GM23338 (cell line): ENCODE measurements at regions not wholly inside any gene's neighbourhood (a gene's known extent, or its start where the extent isn't known, plus 50 kb on each side); places are given as distances from the start of the nearest gene placed in this dataset.

ENCODE experiments used
- ATAC-seq: fragments of 200-7000 bp; cut with Tn5 transposase; 3 replicates; pipeline ENCODE4 v1.9.1; 2020
- DNase-seq: peaks from one replicate; pipeline ENCODE4 v3.0.0-alpha.2; 2015; ENCODE audit warnings: low spot score
- H2AFZ ChIP-seq: fragments of 200-600 bp; sonication (generic); 2 replicates; pipeline ENCODE4 v1.8.0; 2016; ENCODE audit warnings: antibody characterized with exemption, mild to moderate bottlenecking, moderate library complexity
- H3F3A ChIP-seq: fragments of 200-600 bp; sonication (generic); replicated peaks from 2 replicates; pipeline ENCODE4 v1.8.0; 2017; ENCODE audit warnings: antibody characterized with exemption, mixed run types, low read depth
- H3K27ac ChIP-seq: fragments of 200-600 bp; sonication (generic); 2 replicates; pipeline ENCODE4 v1.6.1; 2016; ENCODE audit warnings: low read depth
- H3K27me3 ChIP-seq: fragments of 200-600 bp; sonication (generic); 2 replicates; pipeline ENCODE4 v1.8.0; 2016; ENCODE audit warnings: mild to moderate bottlenecking, mixed run types, moderate library complexity; ENCODE audit not compliant: insufficient read depth
- H3K36me3 ChIP-seq: fragments of 200-600 bp; sonication (generic); 2 replicates; pipeline ENCODE4 v1.8.0; 2016; ENCODE audit warnings: mild to moderate bottlenecking; ENCODE audit not compliant: insufficient read depth
- H3K4me1 ChIP-seq: fragments of 200-600 bp; sonication (generic); 2 replicates; pipeline ENCODE4 v1.8.0; 2016; ENCODE audit warnings: mild to moderate bottlenecking, moderate library complexity; ENCODE audit not compliant: insufficient read depth
- H3K4me2 ChIP-seq: fragments of 200-600 bp; sonication (generic); 2 replicates; pipeline ENCODE4 v1.7.1; 2017; ENCODE audit warnings: mixed run types
- H3K4me3 ChIP-seq: fragments of 200-600 bp; sonication (generic); 2 replicates; pipeline ENCODE4 v1.6.1; 2016; ENCODE audit warnings: mixed run types
- H3K79me2 ChIP-seq: fragments of 200-600 bp; sonication (generic); replicated peaks from 2 replicates; pipeline ENCODE4 v1.8.0; 2017; ENCODE audit warnings: mild to moderate bottlenecking; ENCODE audit not compliant: insufficient read depth
- H3K9me2 ChIP-seq: fragments of 200-600 bp; sonication (generic); 2 replicates; pipeline ENCODE4 v1.8.0; 2017; ENCODE audit not compliant: insufficient read depth
- H4K20me1 ChIP-seq: fragments of 200-600 bp; sonication (generic); replicated peaks from 2 replicates; pipeline ENCODE4 v1.8.0; 2017; ENCODE audit warnings: mild to moderate bottlenecking; ENCODE audit not compliant: insufficient read depth
- H3K27ac Mint-ChIP-seq: 2 replicates; pipeline ENCODE4 v1.8.0; 2020; ENCODE audit warnings: inconsistent platforms, mild to moderate bottlenecking, moderate library complexity, mixed read lengths
- H3K27me3 Mint-ChIP-seq: 3 replicates; pipeline ENCODE4 v1.8.0; 2022; ENCODE audit warnings: low read depth, mild to moderate bottlenecking, moderate library complexity, mixed read lengths, inconsistent platforms; ENCODE audit not compliant: insufficient read depth, poor library complexity
- H3K36me3 Mint-ChIP-seq: 3 replicates; pipeline ENCODE4 v1.8.0; 2021; ENCODE audit warnings: low read depth, mild to moderate bottlenecking, inconsistent platforms, moderate library complexity, mixed read lengths
- H3K4me1 Mint-ChIP-seq: 3 replicates; pipeline ENCODE4 v1.8.0; 2020; ENCODE audit warnings: mild to moderate bottlenecking, inconsistent platforms, mixed read lengths
- H3K4me3 Mint-ChIP-seq: 3 replicates; pipeline ENCODE4 v1.8.0; 2021; ENCODE audit warnings: moderate library complexity, mild to moderate bottlenecking, inconsistent platforms, mixed read lengths
- H3K9me3 Mint-ChIP-seq: 3 replicates; pipeline ENCODE4 v1.8.0; 2020; ENCODE audit warnings: moderate library complexity, mild to moderate bottlenecking, inconsistent platforms, mixed read lengths
- CREB1 ChIP-seq: fragments of 250-450 bp; sonication (Bioruptor Pico); IDR thresholded peaks from 2 replicates; pipeline ENCODE4 v1.5.0; 2020; ENCODE audit warnings: low read depth, mild to moderate bottlenecking, moderate library complexity
- EZH2 ChIP-seq: fragments of 200-600 bp; sonication (generic); IDR thresholded peaks from one replicate; pipeline ENCODE4 v1.8.0; 2017; ENCODE audit warnings: antibody characterized with exemption, mild to moderate bottlenecking, low read depth; ENCODE audit not compliant: unreplicated experiment
- EZH2phosphoT487 ChIP-seq: fragments of 200-600 bp; sonication (generic); IDR thresholded peaks from one replicate; pipeline ENCODE4 v1.8.1; 2018; ENCODE audit warnings: antibody characterized with exemption; ENCODE audit not compliant: unreplicated experiment
- JUNB ChIP-seq: IDR thresholded peaks from one replicate; pipeline ENCODE4 v1.6.1; 2016; ENCODE audit warnings: antibody characterized with exemption; ENCODE audit not compliant: unreplicated experiment
- NANOG ChIP-seq: IDR thresholded peaks from 2 replicates; pipeline ENCODE4 v1.6.1; 2016; ENCODE audit warnings: antibody characterized with exemption, borderline replicate concordance
- POLR2AphosphoS5 ChIP-seq: IDR thresholded peaks from 2 replicates; pipeline ENCODE4 v1.6.1; 2016; ENCODE audit warnings: antibody characterized with exemption, low read depth
- STAT1 ChIP-seq: IDR thresholded peaks from one replicate; pipeline ENCODE4 v1.6.1; 2016; ENCODE audit warnings: antibody characterized with exemption; ENCODE audit not compliant: unreplicated experiment
- ZNF114 ChIP-seq: fragments of 250-450 bp; sonication (Bioruptor Pico); IDR thresholded peaks from 2 replicates; pipeline ENCODE4 v1.5.0; 2020; ENCODE audit warnings: mild to moderate bottlenecking, moderate library complexity
- ZNF331 ChIP-seq: fragments of 250-450 bp; sonication (Bioruptor Pico); IDR thresholded peaks from 2 replicates; pipeline ENCODE4 v1.5.0; 2020; ENCODE audit warnings: low read depth, mild to moderate bottlenecking, moderate library complexity
- TF ChIP-seq, protein P1 (sequence below): IDR thresholded peaks from one replicate; pipeline ENCODE4 v1.6.1; 2018; ENCODE audit warnings: antibody characterized with exemption; ENCODE audit not compliant: unreplicated experiment
- TF ChIP-seq, protein P2 (sequence below), 2 experiments: fragments of 200-600 bp in 1 of 2; sonication (generic) in 1 of 2; conservative IDR thresholded peaks; 2 replicates each; pipeline versions ENCODE4 v1.5.1 to v1.6.1; 2016 to 2017; ENCODE audit warnings: antibody characterized with exemption in 2 of 2, low read depth in 2 of 2, mild to moderate bottlenecking in 2 of 2, moderate library complexity in 1 of 2

DNA sequence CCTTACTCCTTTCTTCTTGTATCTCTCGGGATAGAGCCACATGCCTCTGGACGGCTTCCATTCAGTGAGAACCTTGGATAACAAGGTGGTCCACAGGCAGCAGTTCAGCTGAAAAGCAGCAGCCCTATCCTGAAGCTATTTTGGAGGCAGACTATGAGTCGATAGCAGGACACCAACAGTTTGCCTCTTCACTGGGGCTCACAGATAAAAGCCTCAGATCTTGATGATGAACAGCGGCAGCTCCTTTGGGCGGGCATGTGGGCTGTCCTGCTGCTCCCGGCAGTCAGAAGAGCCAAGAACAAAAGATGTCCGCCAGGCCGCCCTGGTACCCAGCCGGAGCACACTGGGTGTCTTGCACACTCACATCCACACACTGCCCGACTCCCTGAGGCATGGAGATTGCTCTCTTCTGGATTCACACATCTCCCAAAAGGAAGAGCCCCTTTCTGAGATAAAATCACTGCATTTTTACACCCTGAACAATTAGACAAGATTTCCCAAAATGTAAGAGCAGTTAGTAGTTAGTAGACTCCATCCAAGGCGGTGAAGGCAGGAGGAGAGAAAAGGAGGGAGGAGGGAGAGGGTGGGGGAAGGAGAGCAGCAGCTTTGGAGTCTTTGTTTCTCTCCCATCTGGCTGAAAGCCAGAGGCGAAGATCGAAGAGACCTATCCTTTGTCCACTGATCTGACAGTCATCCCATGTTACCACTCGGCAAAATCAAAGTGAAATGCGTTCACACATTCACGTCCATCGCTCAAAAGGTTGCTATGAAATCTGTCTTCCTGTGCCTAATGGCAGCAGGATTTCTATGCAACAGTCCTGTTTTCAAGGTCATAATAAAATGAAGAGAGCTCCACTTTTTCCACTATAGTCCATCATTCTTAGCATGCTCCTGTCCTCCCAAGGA, 90.1 kb upstream of the KLF7 start:
- no peak for TF ChIP-seq ZNF114 (CRISPR knock-in tag)
- no peak for TF ChIP-seq STAT1
- TF ChIP-seq, protein P1, sequence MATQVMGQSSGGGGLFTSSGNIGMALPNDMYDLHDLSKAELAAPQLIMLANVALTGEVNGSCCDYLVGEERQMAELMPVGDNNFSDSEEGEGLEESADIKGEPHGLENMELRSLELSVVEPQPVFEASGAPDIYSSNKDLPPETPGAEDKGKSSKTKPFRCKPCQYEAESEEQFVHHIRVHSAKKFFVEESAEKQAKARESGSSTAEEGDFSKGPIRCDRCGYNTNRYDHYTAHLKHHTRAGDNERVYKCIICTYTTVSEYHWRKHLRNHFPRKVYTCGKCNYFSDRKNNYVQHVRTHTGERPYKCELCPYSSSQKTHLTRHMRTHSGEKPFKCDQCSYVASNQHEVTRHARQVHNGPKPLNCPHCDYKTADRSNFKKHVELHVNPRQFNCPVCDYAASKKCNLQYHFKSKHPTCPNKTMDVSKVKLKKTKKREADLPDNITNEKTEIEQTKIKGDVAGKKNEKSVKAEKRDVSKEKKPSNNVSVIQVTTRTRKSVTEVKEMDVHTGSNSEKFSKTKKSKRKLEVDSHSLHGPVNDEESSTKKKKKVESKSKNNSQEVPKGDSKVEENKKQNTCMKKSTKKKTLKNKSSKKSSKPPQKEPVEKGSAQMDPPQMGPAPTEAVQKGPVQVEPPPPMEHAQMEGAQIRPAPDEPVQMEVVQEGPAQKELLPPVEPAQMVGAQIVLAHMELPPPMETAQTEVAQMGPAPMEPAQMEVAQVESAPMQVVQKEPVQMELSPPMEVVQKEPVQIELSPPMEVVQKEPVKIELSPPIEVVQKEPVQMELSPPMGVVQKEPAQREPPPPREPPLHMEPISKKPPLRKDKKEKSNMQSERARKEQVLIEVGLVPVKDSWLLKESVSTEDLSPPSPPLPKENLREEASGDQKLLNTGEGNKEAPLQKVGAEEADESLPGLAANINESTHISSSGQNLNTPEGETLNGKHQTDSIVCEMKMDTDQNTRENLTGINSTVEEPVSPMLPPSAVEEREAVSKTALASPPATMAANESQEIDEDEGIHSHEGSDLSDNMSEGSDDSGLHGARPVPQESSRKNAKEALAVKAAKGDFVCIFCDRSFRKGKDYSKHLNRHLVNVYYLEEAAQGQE: no peak
- no peak for TF ChIP-seq CREB1 (CRISPR knock-in tag)
- TF ChIP-seq EZH2phosphoT487: no peak
- TF ChIP-seq POLR2AphosphoS5: no peak
- no peak for TF ChIP-seq EZH2
- TF ChIP-seq NANOG: no peak
- no peak for TF ChIP-seq ZNF331
- TF ChIP-seq, protein P2, sequence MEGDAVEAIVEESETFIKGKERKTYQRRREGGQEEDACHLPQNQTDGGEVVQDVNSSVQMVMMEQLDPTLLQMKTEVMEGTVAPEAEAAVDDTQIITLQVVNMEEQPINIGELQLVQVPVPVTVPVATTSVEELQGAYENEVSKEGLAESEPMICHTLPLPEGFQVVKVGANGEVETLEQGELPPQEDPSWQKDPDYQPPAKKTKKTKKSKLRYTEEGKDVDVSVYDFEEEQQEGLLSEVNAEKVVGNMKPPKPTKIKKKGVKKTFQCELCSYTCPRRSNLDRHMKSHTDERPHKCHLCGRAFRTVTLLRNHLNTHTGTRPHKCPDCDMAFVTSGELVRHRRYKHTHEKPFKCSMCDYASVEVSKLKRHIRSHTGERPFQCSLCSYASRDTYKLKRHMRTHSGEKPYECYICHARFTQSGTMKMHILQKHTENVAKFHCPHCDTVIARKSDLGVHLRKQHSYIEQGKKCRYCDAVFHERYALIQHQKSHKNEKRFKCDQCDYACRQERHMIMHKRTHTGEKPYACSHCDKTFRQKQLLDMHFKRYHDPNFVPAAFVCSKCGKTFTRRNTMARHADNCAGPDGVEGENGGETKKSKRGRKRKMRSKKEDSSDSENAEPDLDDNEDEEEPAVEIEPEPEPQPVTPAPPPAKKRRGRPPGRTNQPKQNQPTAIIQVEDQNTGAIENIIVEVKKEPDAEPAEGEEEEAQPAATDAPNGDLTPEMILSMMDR (conservative IDR thresholded peaks at IDR 0.05; ENCODE audit: low read depth in 2 of 2): no peak
- TF ChIP-seq JUNB: no peak
- Histone ChIP-seq H4K20me1 (no peaks in the 10 kb centered on the region), H3K4me2 (no peak overlapping the region), H3K27me3 (no peaks in the 10 kb centered on the region), H2AFZ (peak overlapping the region; percentile 85; the same call in 1 of the 2 replicates), H3K36me3 (no peaks in the 10 kb centered on the region), H3F3A (no peaks in the 10 kb centered on the region), H3K4me1 (peaks cover 17% of the 10 kb centered on the region), H3K9me2 (peaks cover 3% of the 10 kb centered on the region; the same call in 1 of the 2 replicates), H3K27ac (no peak overlapping the region), H3K4me3 (no peak overlapping the region), H3K79me2 (no peaks in the 10 kb centered on the region)
- Mint-ChIP-seq H3K36me3 (no peaks in the 10 kb centered on the region), H3K4me1 (peaks cover 32% of the 10 kb centered on the region), H3K27me3 (peaks cover 4% of the 10 kb centered on the region), H3K4me3 (no peak overlapping the region), H3K9me3 (no peaks in the 10 kb centered on the region), H3K27ac (no peak overlapping the region)
- ATAC-seq (no peak), DNase-seq (no peak)
